Neuronal stem cell (in vitro differentiated cells): ENCODE measurements at regions not wholly inside any gene's neighbourhood (a gene's known extent, or its start where the extent isn't known, plus 50 kb on each side); places are given as distances from the start of the nearest gene placed in this dataset.
"Not testable (repeated sequence)": the region's sequence is repeated elsewhere in the genome, so short reads cannot be mapped to it uniquely, and the experiment has no call there.

Experiments
- DNase-seq: peaks from one replicate; pipeline ENCODE4 v3.0.0-alpha.2; 2013; ENCODE audit warnings: low spot score
- H2AFZ ChIP-seq: one replicate; pipeline ENCODE4 v1.6.1; 2013; ENCODE audit warnings: mild to moderate bottlenecking, low read length, inconsistent platforms
- H2AK5ac ChIP-seq: 2 replicates; pipeline ENCODE4 v1.6.1; 2013; ENCODE audit warnings: low read depth, mild to moderate bottlenecking, inconsistent platforms, low read length, moderate library complexity, mixed read lengths
- H2BK120ac ChIP-seq: 2 replicates; pipeline ENCODE4 v1.6.1; 2013; ENCODE audit warnings: low read depth, mild to moderate bottlenecking, inconsistent platforms, low read length, moderate library complexity, mixed read lengths
- H2BK12ac ChIP-seq: one replicate; pipeline ENCODE4 v1.6.1; 2013; ENCODE audit warnings: low read length, inconsistent platforms
- H2BK15ac ChIP-seq: 2 replicates; pipeline ENCODE4 v1.6.1; 2013; ENCODE audit warnings: mild to moderate bottlenecking, low read length, inconsistent platforms, mixed read lengths
- H2BK5ac ChIP-seq: one replicate; pipeline ENCODE4 v1.6.1; 2013; ENCODE audit warnings: inconsistent platforms, mild to moderate bottlenecking, low read length, moderate library complexity
- H3K14ac ChIP-seq: one replicate; pipeline ENCODE4 v1.6.1; 2013; ENCODE audit warnings: low read length, inconsistent platforms
- H3K18ac ChIP-seq: 2 replicates; pipeline ENCODE4 v1.6.1; 2013; ENCODE audit warnings: low read length, inconsistent platforms
- H3K23ac ChIP-seq: 2 replicates; pipeline ENCODE4 v1.6.1; 2013; ENCODE audit warnings: low read depth, mild to moderate bottlenecking, mixed read lengths, low read length, inconsistent platforms; ENCODE audit not compliant: poor library complexity
- H3K27ac ChIP-seq: replicated peaks from 3 replicates; pipeline ENCODE4 v1.5.1; 2013; ENCODE audit warnings: low read length, inconsistent platforms
- H3K27me3 ChIP-seq, 3 experiments: 2 replicates each; pipeline ENCODE4 v1.6.1; 2013; ENCODE audit warnings: low read length in 3 of 3, mild to moderate bottlenecking in 2 of 3, inconsistent platforms in 1 of 3, low read depth in 1 of 3, mixed read lengths in 1 of 3, moderate library complexity in 1 of 3; ENCODE audit not compliant: control insufficient read depth in 3 of 3, insufficient read depth in 3 of 3
- H3K36me3 ChIP-seq, 2 donors: replicated peaks in 1 of 2; 2 replicates each; pipeline ENCODE4 v1.6.1; 2013; ENCODE audit warnings: low read length in 2 of 2; ENCODE audit not compliant: control insufficient read depth in 2 of 2, insufficient read depth in 2 of 2
- H3K4ac ChIP-seq: 2 replicates; pipeline ENCODE4 v1.6.1; 2013; ENCODE audit warnings: inconsistent platforms, mild to moderate bottlenecking, low read length, moderate library complexity
- H3K4me1 ChIP-seq, 2 donors: 1 replicate in 1 of 2; 2 replicates in 1 of 2; pipeline ENCODE4 v1.6.1; 2013; ENCODE audit warnings: low read length in 2 of 2, low read depth in 1 of 2; ENCODE audit not compliant: control insufficient read depth in 2 of 2, insufficient read depth in 1 of 2
- H3K4me2 ChIP-seq: one replicate; pipeline ENCODE4 v1.6.1; 2013; ENCODE audit warnings: mild to moderate bottlenecking, low read length, inconsistent platforms; ENCODE audit not compliant: insufficient read depth, poor library complexity, severe bottlenecking
- H3K4me3 ChIP-seq, 2 donors: 2 replicates each; pipeline ENCODE4 v1.5.1; 2013; ENCODE audit warnings: low read length in 2 of 2, mild to moderate bottlenecking in 2 of 2, inconsistent platforms in 1 of 2, moderate library complexity in 1 of 2
- H3K79me1 ChIP-seq: one replicate; pipeline ENCODE4 v1.6.1; 2013; ENCODE audit warnings: low read depth, mild to moderate bottlenecking, inconsistent platforms, low read length, moderate library complexity
- H3K9ac ChIP-seq: one replicate; pipeline ENCODE4 v1.6.1; 2013; ENCODE audit warnings: mild to moderate bottlenecking, low read depth, low read length, inconsistent platforms; ENCODE audit not compliant: poor library complexity
- H3K9me3 ChIP-seq, 2 donors: replicated peaks in 1 of 2; 2 replicates each; pipeline versions ENCODE3 to v1.6.1; 2013; ENCODE audit warnings: low read length in 2 of 2, mild to moderate bottlenecking in 2 of 2, inconsistent platforms in 1 of 2, low read depth in 1 of 2, mixed read lengths in 1 of 2, moderate library complexity in 1 of 2; ENCODE audit not compliant: control insufficient read depth in 2 of 2, insufficient read depth in 1 of 2
- H4K8ac ChIP-seq: one replicate; pipeline ENCODE4 v1.6.1; 2013; ENCODE audit warnings: low read depth, mild to moderate bottlenecking, inconsistent platforms, low read length, moderate library complexity
- H4K91ac ChIP-seq: one replicate; pipeline ENCODE4 v1.6.1; 2013; ENCODE audit warnings: low read length, low read depth, mild to moderate bottlenecking, inconsistent platforms; ENCODE audit not compliant: poor library complexity
- WGBS, 2 donors: extraction: QIAGEN DNeasy Blood & Tissue Kit; methylation state at CpG; one replicate each; pipeline ENCODE4 v1.1.7; 2013; ENCODE audit warnings: missing lambda C conversion rate in 2 of 2, mixed read lengths in 1 of 2; ENCODE audit not compliant: insufficient read length in 2 of 2, insufficient replicate concordance in 1 of 2; ENCODE audit errors: extremely low coverage in 2 of 2; 5-methylcytosine and 5-hydroxymethylcytosine counted together

GRCh38 chr22:12603833-12604232 is 2924.2 kb upstream of the OR11H1 start:
- not testable (repeated sequence) for H2BK15ac ChIP-seq, H3K14ac ChIP-seq, H3K9me3 ChIP-seq, H3K27ac ChIP-seq, H2AFZ ChIP-seq, H3K27me3 ChIP-seq, H4K8ac ChIP-seq, H2BK120ac ChIP-seq, DNase-seq, H2BK5ac ChIP-seq, H3K4me3 ChIP-seq, H3K4me2 ChIP-seq, H3K9ac ChIP-seq, H2AK5ac ChIP-seq, H2BK12ac ChIP-seq, H4K91ac ChIP-seq, H3K18ac ChIP-seq, H3K4me1 ChIP-seq, H3K4ac ChIP-seq, H3K36me3 ChIP-seq, H3K23ac ChIP-seq, H3K79me1 ChIP-seq

DNA sequence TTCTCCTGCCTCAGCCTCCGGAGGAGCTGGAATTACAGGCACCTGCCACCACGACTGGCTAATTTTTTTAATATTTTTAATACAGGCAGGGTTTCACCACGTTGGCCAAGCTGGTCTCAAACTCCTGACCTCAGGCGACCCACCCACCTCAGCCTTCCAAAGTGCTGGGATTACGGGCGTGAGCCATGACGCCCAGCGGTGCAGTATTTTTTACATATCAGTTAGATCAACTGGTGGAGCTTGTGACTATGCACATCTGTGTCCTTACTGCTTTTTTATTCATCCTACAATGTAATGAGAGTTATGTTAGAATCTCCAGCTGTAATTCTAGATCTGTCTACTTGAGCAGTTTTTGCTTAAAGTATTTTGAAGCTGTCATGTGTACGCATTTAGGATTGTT is 2919.5 kb upstream of the OR11H1 start:
- H4K8ac ChIP-seq, H3K9ac ChIP-seq, H3K4me3 ChIP-seq, H2AFZ ChIP-seq, H4K91ac ChIP-seq, H3K27me3 ChIP-seq, H2BK5ac ChIP-seq, H3K23ac ChIP-seq, DNase-seq, H2BK12ac ChIP-seq, H3K4me2 ChIP-seq, H3K18ac ChIP-seq, H2BK120ac ChIP-seq, H3K9me3 ChIP-seq, H3K14ac ChIP-seq, H2AK5ac ChIP-seq, H3K4me1 ChIP-seq, H3K36me3 ChIP-seq, H3K27ac ChIP-seq, H3K79me1 ChIP-seq, H2BK15ac ChIP-seq, H3K4ac ChIP-seq: not testable (repeated sequence)
- no CpG with 5 or more reads among the region's 9 CpGs for WGBS, 2 donors

DNA sequence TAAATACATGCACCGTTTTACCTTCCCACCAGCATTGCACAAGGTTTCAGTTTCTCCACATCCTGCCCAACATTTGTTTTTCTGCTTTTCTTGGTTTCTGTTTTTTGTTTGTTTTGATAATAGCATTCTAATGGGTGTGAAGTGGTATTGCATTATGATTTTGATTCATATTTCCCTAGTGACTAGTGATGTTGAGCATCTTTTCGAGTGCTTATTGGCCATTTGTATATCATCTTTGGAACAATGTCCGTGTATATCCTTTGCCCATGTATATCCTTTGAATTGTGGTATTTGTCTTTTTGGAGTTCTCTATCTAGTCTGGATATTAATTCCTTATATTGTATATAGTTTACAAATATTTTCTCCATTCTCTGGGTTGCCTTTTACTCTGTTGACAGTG is 2914.8 kb upstream of the OR11H1 start:
- no peak for DNase-seq
- H2BK120ac ChIP-seq = no peak overlapping the region
- H3K9ac ChIP-seq = no peak overlapping the region
- no peak overlapping the region for H3K4me3 ChIP-seq
- H2AK5ac ChIP-seq = no peak overlapping the region
- no peak overlapping the region for H2AFZ ChIP-seq
- H4K91ac ChIP-seq = no peak overlapping the region
- no peak overlapping the region for H3K18ac ChIP-seq
- H3K36me3 ChIP-seq = no peaks in the 10 kb centered on the region
- H3K79me1 ChIP-seq = no peaks in the 10 kb centered on the region
- WGBS, 2 donors = no CpG with 5 or more reads among the region's 3 CpGs
- H3K27ac ChIP-seq = no peak overlapping the region
- no peaks in the 10 kb centered on the region for H3K4me1 ChIP-seq
- H2BK5ac ChIP-seq = no peak overlapping the region
- H3K14ac ChIP-seq = no peak overlapping the region
- no peak overlapping the region for H3K23ac ChIP-seq
- no peak overlapping the region for H4K8ac ChIP-seq
- no peaks in the 10 kb centered on the region for H3K27me3 ChIP-seq
- no peak overlapping the region for H2BK12ac ChIP-seq
- no peak overlapping the region for H3K4me2 ChIP-seq
- no peak overlapping the region for H3K4ac ChIP-seq
- no peaks in the 10 kb centered on the region for H3K9me3 ChIP-seq
- H2BK15ac ChIP-seq = no peak overlapping the region

DNA sequence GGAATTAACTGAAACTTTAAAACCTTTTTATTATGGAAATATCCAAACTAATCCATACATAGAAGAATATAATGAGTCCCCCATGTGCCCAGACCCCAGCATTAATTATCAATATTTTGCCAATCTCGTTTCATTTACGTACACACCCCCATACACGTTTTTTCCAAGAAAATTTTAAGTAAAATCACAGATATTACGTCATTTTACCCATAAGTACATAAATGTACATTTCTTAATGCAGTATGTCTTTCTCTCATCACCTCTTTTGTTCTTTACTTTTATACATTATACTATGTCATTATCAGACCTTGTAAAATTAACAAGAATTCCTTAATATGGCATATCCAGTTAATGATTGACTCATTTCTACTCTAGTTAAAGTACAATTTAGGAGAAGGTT is 2914.1 kb upstream of the OR11H1 start:
- H4K8ac ChIP-seq, H2BK120ac ChIP-seq, DNase-seq, H3K9ac ChIP-seq, H3K18ac ChIP-seq, H4K91ac ChIP-seq, H3K4me1 ChIP-seq, H3K14ac ChIP-seq, H3K36me3 ChIP-seq, H3K27ac ChIP-seq, H2AK5ac ChIP-seq, H3K4ac ChIP-seq, H3K4me3 ChIP-seq, H3K23ac ChIP-seq, H2BK5ac ChIP-seq, H2BK15ac ChIP-seq, H3K4me2 ChIP-seq, H3K9me3 ChIP-seq, H3K27me3 ChIP-seq, H2AFZ ChIP-seq, H3K79me1 ChIP-seq, H2BK12ac ChIP-seq: not testable (repeated sequence)
- 100% methylated on average over 2 to 4 of the region's 4 CpGs for WGBS, 2 donors
